MV-4-11 (cell line): ENCODE measurements at regions not wholly inside any gene's neighbourhood (a gene's known extent, or its start where the extent isn't known, plus 50 kb on each side); places are given as distances from the start of the nearest gene placed in this dataset.

Experiments
- DNase-seq: peaks from one replicate; lab custom pipeline; 2025; lab: John Stamatoyannopoulos, UW

- DNase-seq, result no peak
Measured at GRCh38 chr1:218024211-218024720, 260.8 kb upstream of the RRP15 start.

- DNase-seq, result no peak
Measured at GRCh38 chr1:218025454-218025853, 259.6 kb upstream of the RRP15 start.

GRCh38 chr1:218027152-218027551 lies 257.9 kb upstream of the RRP15 start:
- no peak for DNase-seq

- no peak for DNase-seq
Measured at GRCh38 chr1:218030846-218031245, 254.2 kb upstream of the RRP15 start.

GRCh38 chr1:218031901-218032300 lies 253.2 kb upstream of the RRP15 start:
- no peak for DNase-seq

- DNase-seq, result no peak
Measured at GRCh38 chr1:218034468-218034867, 250.6 kb upstream of the RRP15 start.

GRCh38 chr1:218048828-218049420 lies 236.2 kb upstream of the RRP15 start:
- no peak for DNase-seq

- no peak for DNase-seq
Measured at GRCh38 chr1:218049641-218050040, 235.5 kb upstream of the RRP15 start.

- DNase-seq, result no peak
Measured at GRCh38 chr1:218058730-218059129, 226.4 kb upstream of the RRP15 start.

GRCh38 chr1:218064426-218064825 lies 220.7 kb upstream of the RRP15 start:
- no peak for DNase-seq

GRCh38 chr1:218066332-218066731 lies 218.8 kb upstream of the RRP15 start:
- no peak for DNase-seq

- no peak for DNase-seq
Measured at GRCh38 chr1:218068241-218068640, 216.9 kb upstream of the RRP15 start.

- no peak for DNase-seq
Measured at GRCh38 chr1:218069180-218069579, 215.9 kb upstream of the RRP15 start.

- DNase-seq, result no peak
Measured at GRCh38 chr1:218073062-218073461, 212.0 kb upstream of the RRP15 start.

GRCh38 chr1:218078916-218079315 lies 206.2 kb upstream of the RRP15 start:
- no peak for DNase-seq

- DNase-seq, result no peak
Measured at GRCh38 chr1:218079347-218079746, 205.7 kb upstream of the RRP15 start.

GRCh38 chr1:218079820-218080219 lies 205.3 kb upstream of the RRP15 start:
- no peak for DNase-seq

GRCh38 chr1:218080863-218081262 lies 204.2 kb upstream of the RRP15 start:
- DNase-seq, result no peak

GRCh38 chr1:218081358-218081757 lies 203.7 kb upstream of the RRP15 start:
- no peak for DNase-seq

GRCh38 chr1:218090459-218090858 lies 194.6 kb upstream of the RRP15 start:
- no peak for DNase-seq

- DNase-seq, result no peak
Measured at GRCh38 chr1:218101409-218101808, 183.7 kb upstream of the RRP15 start.

GRCh38 chr1:218108034-218108433 lies 177.1 kb upstream of the RRP15 start:
- DNase-seq, result no peak

GRCh38 chr1:218112862-218113261 lies 172.2 kb upstream of the RRP15 start:
- no peak for DNase-seq

- no peak for DNase-seq
Measured at GRCh38 chr1:218123968-218124367, 161.1 kb upstream of the RRP15 start.
